ENCODE measurements at regions not wholly inside any gene's neighbourhood (a gene's known extent, or its start where the extent isn't known, plus 50 kb on each side); places are given as distances from the start of the nearest gene placed in this dataset.

DNA sequence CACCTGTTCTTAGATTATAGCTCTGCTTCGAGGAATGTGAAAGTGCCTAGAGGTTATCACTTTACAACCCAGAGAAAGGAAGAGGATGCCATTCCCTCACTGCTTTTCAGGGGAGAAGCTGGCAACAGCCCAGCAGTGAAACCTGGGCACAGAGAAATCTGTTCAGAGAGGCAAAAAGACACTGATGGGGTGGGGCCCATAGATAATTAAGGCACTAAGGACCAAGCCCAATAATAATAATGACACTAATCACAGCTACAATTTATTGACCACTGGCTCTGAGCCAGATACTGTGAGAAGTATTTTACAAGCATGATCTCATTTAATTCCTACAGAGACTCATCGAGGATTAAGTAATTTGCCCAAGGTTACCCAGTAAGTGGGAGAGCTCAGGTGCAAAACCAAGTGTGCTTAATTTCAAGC, 168.3 kb downstream of the PIK3R1 start:
- Histone ChIP-seq H3K4me3 (no peak overlapping the region), H3K9me3 (no peaks in the 10 kb centered on the region), H3K4me1 (peaks cover 15% of the 10 kb centered on the region), H3K36me3 (no peaks in the 10 kb centered on the region), H3K27ac (no peak overlapping the region), H3K27me3 (ENCODE audit: low read depth) (no peaks in the 10 kb centered on the region)
- intact Hi-C loops (cut with DNase I) = no loop called here
- ATAC-seq (no peak), DNase-seq (no peak)
- TF ChIP-seq, protein P1, sequence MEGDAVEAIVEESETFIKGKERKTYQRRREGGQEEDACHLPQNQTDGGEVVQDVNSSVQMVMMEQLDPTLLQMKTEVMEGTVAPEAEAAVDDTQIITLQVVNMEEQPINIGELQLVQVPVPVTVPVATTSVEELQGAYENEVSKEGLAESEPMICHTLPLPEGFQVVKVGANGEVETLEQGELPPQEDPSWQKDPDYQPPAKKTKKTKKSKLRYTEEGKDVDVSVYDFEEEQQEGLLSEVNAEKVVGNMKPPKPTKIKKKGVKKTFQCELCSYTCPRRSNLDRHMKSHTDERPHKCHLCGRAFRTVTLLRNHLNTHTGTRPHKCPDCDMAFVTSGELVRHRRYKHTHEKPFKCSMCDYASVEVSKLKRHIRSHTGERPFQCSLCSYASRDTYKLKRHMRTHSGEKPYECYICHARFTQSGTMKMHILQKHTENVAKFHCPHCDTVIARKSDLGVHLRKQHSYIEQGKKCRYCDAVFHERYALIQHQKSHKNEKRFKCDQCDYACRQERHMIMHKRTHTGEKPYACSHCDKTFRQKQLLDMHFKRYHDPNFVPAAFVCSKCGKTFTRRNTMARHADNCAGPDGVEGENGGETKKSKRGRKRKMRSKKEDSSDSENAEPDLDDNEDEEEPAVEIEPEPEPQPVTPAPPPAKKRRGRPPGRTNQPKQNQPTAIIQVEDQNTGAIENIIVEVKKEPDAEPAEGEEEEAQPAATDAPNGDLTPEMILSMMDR (IDR thresholded peaks at IDR 0.05) = no peak

DNA sequence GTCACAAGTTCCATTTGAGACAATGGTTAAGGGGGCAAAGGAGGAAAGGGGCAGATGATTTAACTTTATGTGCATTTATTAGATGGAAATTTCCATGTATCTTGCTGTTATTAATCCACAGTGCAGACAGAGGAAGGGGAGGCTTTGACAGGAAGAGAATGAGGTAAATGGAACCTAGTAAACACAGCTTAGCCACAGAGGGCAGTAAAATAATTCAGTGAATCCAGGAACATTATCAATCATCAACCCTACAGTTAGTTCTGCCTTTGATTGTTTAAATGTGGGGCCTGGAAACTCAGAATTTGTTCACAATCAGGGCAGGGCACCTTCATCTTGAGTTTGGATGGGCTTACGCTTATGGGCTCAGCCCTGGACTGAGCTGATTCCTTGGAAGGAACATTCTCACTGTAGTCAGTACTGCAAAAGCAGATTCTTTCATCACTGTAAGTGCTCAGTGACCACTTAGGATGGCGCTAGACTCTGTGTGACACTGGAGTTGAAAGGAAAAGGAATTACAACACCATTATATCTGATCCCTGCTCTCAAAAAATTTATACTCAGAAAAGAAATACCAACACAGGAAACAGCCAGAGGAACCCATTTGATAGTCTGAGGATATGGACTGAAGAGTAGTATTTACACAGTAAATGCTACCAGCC, 169.5 kb downstream of the PIK3R1 start:
- DNase-seq (no peak), ATAC-seq (no peak)
- Histone ChIP-seq H3K9me3 (no peaks in the 10 kb centered on the region), H3K4me1 (peaks cover 15% of the 10 kb centered on the region), H3K27me3 (ENCODE audit: low read depth) (no peaks in the 10 kb centered on the region), H3K4me3 (no peak overlapping the region), H3K36me3 (no peaks in the 10 kb centered on the region), H3K27ac (no peak overlapping the region)
- intact Hi-C loops (cut with DNase I) = no loop called here
- TF ChIP-seq, protein P1 (IDR thresholded peaks at IDR 0.05) = no peak

DNA sequence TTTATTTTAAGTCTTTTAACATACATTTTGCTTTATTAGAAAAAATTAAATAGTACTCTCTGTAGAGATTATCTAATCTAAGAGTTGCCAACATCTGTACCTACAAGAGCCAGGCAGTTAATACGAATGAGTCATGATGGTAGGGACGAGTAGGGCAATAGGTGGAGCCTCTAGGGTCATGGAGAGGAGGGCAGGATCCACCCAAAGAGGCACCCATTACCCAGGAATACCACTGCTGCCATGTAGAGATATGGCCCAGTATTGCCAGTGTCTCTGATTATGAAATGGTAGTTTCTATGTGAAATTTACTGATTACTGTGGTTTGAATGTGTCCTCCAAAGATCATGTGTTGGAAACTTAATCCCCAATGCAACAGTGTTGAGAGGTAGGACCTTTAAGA, 170.4 kb downstream of the PIK3R1 start:
- Histone ChIP-seq H3K4me1 (peaks cover 7% of the 10 kb centered on the region), H3K27me3 (ENCODE audit: low read depth) (no peaks in the 10 kb centered on the region), H3K9me3 (no peaks in the 10 kb centered on the region), H3K36me3 (no peaks in the 10 kb centered on the region), H3K27ac (no peak overlapping the region), H3K4me3 (no peak overlapping the region)
- intact Hi-C loops (cut with DNase I) = no loop called here
- DNase-seq (no peak), ATAC-seq (no peak)
- TF ChIP-seq, protein P1 (IDR thresholded peaks at IDR 0.05) = no peak

DNA sequence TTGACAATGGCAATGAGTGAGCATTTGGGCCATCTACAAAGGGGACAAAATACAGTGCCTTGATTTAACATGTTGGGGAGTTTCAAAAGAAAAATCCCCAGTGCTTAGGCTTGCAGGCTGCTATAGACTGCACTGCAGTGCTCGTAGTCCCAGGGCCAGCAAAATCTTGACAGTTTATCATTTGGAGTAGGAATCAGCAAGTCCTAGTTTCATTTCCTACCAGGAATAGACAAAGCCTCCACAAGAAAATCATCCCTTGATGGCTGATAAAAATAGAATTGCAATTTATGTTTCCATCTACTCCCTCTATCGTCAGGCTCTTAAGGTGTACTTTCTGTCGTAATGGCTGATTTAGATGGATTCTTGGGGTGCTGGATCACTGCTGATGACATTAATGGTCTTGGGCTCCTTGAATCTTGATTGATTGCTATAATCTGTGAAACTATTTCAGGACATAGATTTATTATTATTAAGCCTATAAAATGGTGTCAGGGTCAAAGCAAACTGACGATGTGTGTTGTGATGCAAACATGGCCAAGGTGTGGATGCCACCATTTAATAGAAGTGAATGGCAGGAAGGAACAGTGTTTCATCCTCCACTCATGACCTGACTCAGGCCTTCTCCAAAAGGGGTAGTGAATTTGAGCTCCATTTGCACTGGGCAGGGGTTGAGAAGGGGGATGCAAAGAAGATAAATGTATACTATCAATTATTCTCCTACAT, 171.7 kb downstream of the PIK3R1 start:
- Histone ChIP-seq H3K4me1 (no peaks in the 10 kb centered on the region), H3K36me3 (no peaks in the 10 kb centered on the region), H3K27ac (no peak overlapping the region), H3K27me3 (ENCODE audit: low read depth) (no peaks in the 10 kb centered on the region), H3K9me3 (no peaks in the 10 kb centered on the region), H3K4me3 (no peak overlapping the region)
- ATAC-seq (no peak), DNase-seq (no peak)
- TF ChIP-seq, protein P1 (IDR thresholded peaks at IDR 0.05) = no peak
- intact Hi-C loops (cut with DNase I) = no loop called here

DNA sequence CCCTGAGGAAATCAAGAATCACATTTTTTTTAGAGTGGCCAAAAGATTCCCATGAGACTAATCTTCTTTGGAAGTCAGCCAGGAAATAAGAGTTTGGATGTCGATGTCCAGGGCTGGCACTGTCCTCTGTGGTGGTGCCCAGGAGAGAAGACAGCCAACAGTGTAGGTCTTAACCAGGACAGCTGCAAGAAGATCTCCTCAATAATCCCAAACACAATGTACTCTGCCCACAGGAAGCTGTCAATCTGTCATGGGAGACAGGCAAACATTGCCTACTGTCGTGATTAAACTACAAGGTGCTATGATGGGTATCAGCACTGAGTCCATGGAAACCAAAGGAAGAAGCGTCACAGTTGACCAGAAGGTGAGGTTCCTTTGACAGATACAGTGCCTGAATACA, 174.1 kb downstream of the PIK3R1 start:
- Histone ChIP-seq H3K36me3 (no peaks in the 10 kb centered on the region), H3K27ac (no peak overlapping the region), H3K27me3 (ENCODE audit: low read depth) (no peaks in the 10 kb centered on the region), H3K4me3 (no peak overlapping the region), H3K4me1 (no peaks in the 10 kb centered on the region), H3K9me3 (no peaks in the 10 kb centered on the region)
- DNase-seq (no peak), ATAC-seq (no peak)
- TF ChIP-seq, protein P1 (IDR thresholded peaks at IDR 0.05) = no peak
- intact Hi-C loops (cut with DNase I) = no loop called here

Measured in lower lobe of right lung (tissue), 2 donors.